ENCODE measurements at regions not wholly inside any gene's neighbourhood (a gene's known extent, or its start where the extent isn't known, plus 50 kb on each side); places are given as distances from the start of the nearest gene placed in this dataset.
A peak's percentile ranks its signal among the peaks of the same experiment; 100 is the strongest.

DNA sequence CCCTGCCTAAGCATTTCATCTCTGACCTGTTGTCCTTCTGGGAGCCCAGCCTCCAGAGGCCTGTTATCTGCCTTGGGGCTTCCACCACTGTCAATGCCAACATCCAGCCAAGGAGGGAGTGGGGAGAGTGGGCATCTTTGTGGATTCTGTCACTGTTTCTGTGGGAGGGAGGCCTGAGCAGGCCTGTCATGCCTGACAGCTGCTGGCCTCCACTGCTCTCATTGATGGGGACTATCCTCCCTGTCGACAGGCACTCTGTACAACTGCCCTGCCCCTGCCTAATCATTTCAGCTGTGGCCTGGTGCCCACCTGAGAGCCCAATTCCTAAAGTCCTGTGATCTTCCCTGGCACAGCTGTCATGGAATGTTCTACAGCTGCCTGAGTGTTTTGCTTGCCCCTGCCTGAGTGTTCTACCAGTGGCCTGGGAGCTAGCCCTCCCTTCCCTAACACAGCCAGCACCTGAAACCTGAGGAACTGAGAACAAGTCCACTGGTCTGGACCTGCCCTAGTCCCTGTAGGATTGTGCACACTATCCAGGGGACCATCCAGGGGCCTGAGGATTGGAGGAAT, 145.3 kb downstream of the FAM83B start:
- Histone ChIP-seq H3K9ac (ENCODE audit: low read length) (no peak overlapping the region), H4K20me1 (ENCODE audit: insufficient read depth, low read length) (no peaks in the 10 kb centered on the region), H3K9me3 (replicated peaks; ENCODE audit: insufficient read depth, low read length) (no peaks in the 10 kb centered on the region), H3K9me2 (replicated peaks; ENCODE audit: insufficient read depth, low read length) (no peaks in the 10 kb centered on the region), H3K4me1 (ENCODE audit: low read length) (peaks cover 5% of the 10 kb centered on the region; the same call in 1 of the 2 replicates), H3K4me3 (ENCODE audit: low read length) (no peak overlapping the region), H3K4me2 (ENCODE audit: low read depth, low read length) (no peak overlapping the region), H3K27me3 (replicated peaks; ENCODE audit: insufficient read depth, low read length) (no peaks in the 10 kb centered on the region), H3K36me3 (replicated peaks; ENCODE audit: insufficient read depth, low read length) (no peaks in the 10 kb centered on the region), H3K27ac (ENCODE audit: low read length) (no peak overlapping the region), H3F3A (ENCODE audit: insufficient read depth, low read length) (no peaks in the 10 kb centered on the region), H2AFZ (ENCODE audit: low read length) (no peak overlapping the region), H3K79me2 (ENCODE audit: low read length) (no peaks in the 10 kb centered on the region)
- DNase-seq, result no peak
- no peak for TF ChIP-seq EZH2 (optimal IDR thresholded peaks at IDR 0.05; ENCODE audit: low read depth, low read length)
- TF ChIP-seq, protein P1, sequence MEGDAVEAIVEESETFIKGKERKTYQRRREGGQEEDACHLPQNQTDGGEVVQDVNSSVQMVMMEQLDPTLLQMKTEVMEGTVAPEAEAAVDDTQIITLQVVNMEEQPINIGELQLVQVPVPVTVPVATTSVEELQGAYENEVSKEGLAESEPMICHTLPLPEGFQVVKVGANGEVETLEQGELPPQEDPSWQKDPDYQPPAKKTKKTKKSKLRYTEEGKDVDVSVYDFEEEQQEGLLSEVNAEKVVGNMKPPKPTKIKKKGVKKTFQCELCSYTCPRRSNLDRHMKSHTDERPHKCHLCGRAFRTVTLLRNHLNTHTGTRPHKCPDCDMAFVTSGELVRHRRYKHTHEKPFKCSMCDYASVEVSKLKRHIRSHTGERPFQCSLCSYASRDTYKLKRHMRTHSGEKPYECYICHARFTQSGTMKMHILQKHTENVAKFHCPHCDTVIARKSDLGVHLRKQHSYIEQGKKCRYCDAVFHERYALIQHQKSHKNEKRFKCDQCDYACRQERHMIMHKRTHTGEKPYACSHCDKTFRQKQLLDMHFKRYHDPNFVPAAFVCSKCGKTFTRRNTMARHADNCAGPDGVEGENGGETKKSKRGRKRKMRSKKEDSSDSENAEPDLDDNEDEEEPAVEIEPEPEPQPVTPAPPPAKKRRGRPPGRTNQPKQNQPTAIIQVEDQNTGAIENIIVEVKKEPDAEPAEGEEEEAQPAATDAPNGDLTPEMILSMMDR (IDR thresholded peaks at IDR 0.05; ENCODE audit: low read length), result no peak
- no peak for TF ChIP-seq EZH2phosphoT487 (IDR thresholded peaks at IDR 0.05; ENCODE audit: low read length)

DNA sequence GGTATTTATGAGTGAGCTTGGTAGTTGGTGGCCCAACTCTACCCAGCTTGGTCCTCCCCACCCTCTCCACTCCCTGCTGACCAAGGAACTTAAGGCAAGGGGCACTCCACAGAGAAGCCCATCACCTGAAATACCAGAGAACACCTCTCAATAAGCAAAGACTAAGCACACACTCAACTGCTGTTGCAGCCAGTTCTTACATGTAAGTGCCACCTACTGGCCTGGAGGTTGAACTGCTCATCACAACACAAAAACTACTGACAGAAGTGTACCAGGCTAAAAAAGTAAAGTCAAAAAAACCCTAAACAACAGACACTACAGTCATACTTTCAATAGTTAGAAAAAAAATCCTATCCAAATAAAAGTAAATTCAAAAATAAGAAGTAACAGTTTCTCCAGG, 146.2 kb downstream of the FAM83B start:
- no peaks in the 10 kb centered on the region for H3K9me2 ChIP-seq (replicated peaks; ENCODE audit: insufficient read depth, low read length)
- H4K20me1 ChIP-seq (ENCODE audit: insufficient read depth, low read length), result no peaks in the 10 kb centered on the region
- peak; percentile 61 for DNase-seq
- H3K27me3 ChIP-seq (replicated peaks; ENCODE audit: insufficient read depth, low read length), result no peaks in the 10 kb centered on the region
- H3K9me3 ChIP-seq (replicated peaks; ENCODE audit: insufficient read depth, low read length), result no peaks in the 10 kb centered on the region
- H3K36me3 ChIP-seq (replicated peaks; ENCODE audit: insufficient read depth, low read length), result no peaks in the 10 kb centered on the region
- no peak overlapping the region for H3K4me3 ChIP-seq (ENCODE audit: low read length)
- no peak overlapping the region for H3K9ac ChIP-seq (ENCODE audit: low read length)
- TF ChIP-seq, protein P1 (IDR thresholded peaks at IDR 0.05; ENCODE audit: low read length), result peak; percentile 78
- TF ChIP-seq EZH2phosphoT487 (IDR thresholded peaks at IDR 0.05; ENCODE audit: low read length) (no peak), EZH2 (optimal IDR thresholded peaks at IDR 0.05; ENCODE audit: low read depth, low read length) (no peak)
- no peak overlapping the region for H3K27ac ChIP-seq (ENCODE audit: low read length)
- no peak overlapping the region for H2AFZ ChIP-seq (ENCODE audit: low read length)
- peaks cover 5% of the 10 kb centered on the region; the same call in 1 of the 2 replicates for H3K4me1 ChIP-seq (ENCODE audit: low read length)
- H3K79me2 ChIP-seq (ENCODE audit: low read length), result no peaks in the 10 kb centered on the region
- H3K4me2 ChIP-seq (ENCODE audit: low read depth, low read length), result no peak overlapping the region
- H3F3A ChIP-seq (ENCODE audit: insufficient read depth, low read length), result no peaks in the 10 kb centered on the region

DNA sequence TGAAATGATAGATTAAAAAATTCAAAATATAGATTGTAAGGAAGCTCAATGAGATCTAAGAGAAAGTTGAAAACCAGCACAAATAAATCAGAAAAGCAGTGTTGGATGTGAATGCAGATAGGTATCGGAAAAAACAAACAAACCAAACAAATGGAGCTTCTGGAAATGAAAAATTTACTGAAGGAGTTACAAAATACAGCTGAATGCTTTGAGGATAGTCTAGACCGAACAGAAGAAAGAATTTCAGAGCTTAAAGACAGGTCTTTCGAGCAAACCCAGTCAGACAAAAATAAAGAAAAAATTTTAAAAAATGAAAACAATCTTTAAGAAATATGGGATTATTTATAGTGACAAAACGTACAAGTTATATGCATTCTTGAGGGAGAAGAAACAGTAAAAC, 146.7 kb downstream of the FAM83B start:
- no peak for DNase-seq
- Histone ChIP-seq H3K27ac (ENCODE audit: low read length) (no peak overlapping the region), H3K4me3 (ENCODE audit: low read length) (no peak overlapping the region), H3K9me3 (replicated peaks; ENCODE audit: insufficient read depth, low read length) (no peaks in the 10 kb centered on the region), H4K20me1 (ENCODE audit: insufficient read depth, low read length) (no peaks in the 10 kb centered on the region), H3K4me2 (ENCODE audit: low read depth, low read length) (no peak overlapping the region), H3K36me3 (replicated peaks; ENCODE audit: insufficient read depth, low read length) (no peaks in the 10 kb centered on the region), H3K9ac (ENCODE audit: low read length) (no peak overlapping the region), H3F3A (ENCODE audit: insufficient read depth, low read length) (no peaks in the 10 kb centered on the region), H2AFZ (ENCODE audit: low read length) (no peak overlapping the region), H3K4me1 (ENCODE audit: low read length) (peaks cover 5% of the 10 kb centered on the region; the same call in 1 of the 2 replicates), H3K79me2 (ENCODE audit: low read length) (no peaks in the 10 kb centered on the region), H3K9me2 (replicated peaks; ENCODE audit: insufficient read depth, low read length) (no peaks in the 10 kb centered on the region), H3K27me3 (replicated peaks; ENCODE audit: insufficient read depth, low read length) (no peaks in the 10 kb centered on the region)
- TF ChIP-seq EZH2 (optimal IDR thresholded peaks at IDR 0.05; ENCODE audit: low read depth, low read length) (no peak), EZH2phosphoT487 (IDR thresholded peaks at IDR 0.05; ENCODE audit: low read length) (no peak)
- TF ChIP-seq, protein P1 (IDR thresholded peaks at IDR 0.05; ENCODE audit: low read length), result no peak
